T47D (cell line): ENCODE measurements at regions not wholly inside any gene's neighbourhood (a gene's known extent, or its start where the extent isn't known, plus 50 kb on each side); places are given as distances from the start of the nearest gene placed in this dataset.
A peak's percentile ranks its signal among the peaks of the same experiment; 100 is the strongest.

Experiments used
- DNase-seq, 2 experiments: peaks; one replicate each; pipeline versions ENCODE4 v3.0.0 to v3.0.0-alpha.2; 2011 to 2012; ENCODE audit warnings: low read depth in 1 of 2, low spot score in 1 of 2
- JUND ChIP-seq: IDR thresholded peaks from 2 replicates; pipeline ENCODE4 v1.6.1; 2012; ENCODE audit warnings: low read depth
- in situ Hi-C: cut with HindIII; loops from 2 replicates; pipeline ENCODE4 v1.10.0; 2016; ENCODE audit warnings: low sequenced_read_pairs, low pct_unique_long_range_greater_than_20kb

- no peak for TF ChIP-seq JUND
- in situ Hi-C loops, result no loop called here
- DNase-seq, result no peak
Measured at GRCh38 chr12:124179936-124180607, 114.8 kb upstream of the RFLNA start.

DNA sequence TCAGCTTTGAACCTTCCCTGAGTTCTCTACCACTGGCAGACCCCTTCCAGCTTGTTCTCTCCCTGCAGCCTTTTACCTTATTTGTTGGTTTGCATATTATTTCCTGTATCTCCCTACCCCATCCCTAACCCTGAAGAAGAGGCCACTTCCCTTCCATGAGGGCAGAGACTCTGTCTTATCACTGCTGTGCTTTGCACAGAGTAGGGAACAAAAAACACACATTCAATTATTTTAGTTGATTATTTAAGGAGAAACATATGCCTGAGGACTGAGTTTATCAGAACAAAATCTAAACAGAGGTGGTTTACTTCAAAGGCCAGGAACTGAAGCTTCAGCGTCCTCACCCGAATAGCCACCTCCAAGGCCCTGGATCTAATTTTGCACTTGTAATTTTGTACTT is 111.7 kb upstream of the RFLNA start:
- no peak for DNase-seq
- in situ Hi-C loops, result no loop called here
- no peak for TF ChIP-seq JUND

- no peak for TF ChIP-seq JUND
- in situ Hi-C loops, result no loop called here
- DNase-seq, result no peak
Measured at GRCh38 chr12:124184456-124184855, 110.4 kb upstream of the RFLNA start.

- DNase-seq, result no peak
- in situ Hi-C loops, result no loop called here
- no peak for TF ChIP-seq JUND
Measured at GRCh38 chr12:124185971-124186686, 108.8 kb upstream of the RFLNA start.

DNA sequence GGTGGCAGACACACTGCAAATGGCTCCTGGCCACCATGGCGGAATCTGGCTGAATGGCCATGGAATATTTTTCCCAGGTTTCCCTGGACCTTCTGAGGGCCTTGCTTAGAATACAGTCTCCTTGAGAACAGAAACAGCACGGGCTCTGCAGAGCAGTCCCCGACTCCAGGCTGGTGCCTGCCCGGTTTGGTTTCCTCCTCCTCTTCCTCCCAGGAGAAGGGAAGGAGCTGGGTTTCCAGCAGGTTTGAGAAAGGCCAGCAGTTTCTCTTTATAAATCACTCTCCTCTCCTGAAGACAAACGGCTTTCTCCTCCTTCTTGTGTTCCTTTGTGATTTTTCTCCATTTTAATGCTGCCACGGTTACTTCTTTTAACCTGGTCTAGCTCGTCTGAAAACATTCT is 106.8 kb upstream of the RFLNA start:
- DNase-seq, result no peak
- in situ Hi-C loops, result no loop called here
- TF ChIP-seq JUND, result no peak

DNA sequence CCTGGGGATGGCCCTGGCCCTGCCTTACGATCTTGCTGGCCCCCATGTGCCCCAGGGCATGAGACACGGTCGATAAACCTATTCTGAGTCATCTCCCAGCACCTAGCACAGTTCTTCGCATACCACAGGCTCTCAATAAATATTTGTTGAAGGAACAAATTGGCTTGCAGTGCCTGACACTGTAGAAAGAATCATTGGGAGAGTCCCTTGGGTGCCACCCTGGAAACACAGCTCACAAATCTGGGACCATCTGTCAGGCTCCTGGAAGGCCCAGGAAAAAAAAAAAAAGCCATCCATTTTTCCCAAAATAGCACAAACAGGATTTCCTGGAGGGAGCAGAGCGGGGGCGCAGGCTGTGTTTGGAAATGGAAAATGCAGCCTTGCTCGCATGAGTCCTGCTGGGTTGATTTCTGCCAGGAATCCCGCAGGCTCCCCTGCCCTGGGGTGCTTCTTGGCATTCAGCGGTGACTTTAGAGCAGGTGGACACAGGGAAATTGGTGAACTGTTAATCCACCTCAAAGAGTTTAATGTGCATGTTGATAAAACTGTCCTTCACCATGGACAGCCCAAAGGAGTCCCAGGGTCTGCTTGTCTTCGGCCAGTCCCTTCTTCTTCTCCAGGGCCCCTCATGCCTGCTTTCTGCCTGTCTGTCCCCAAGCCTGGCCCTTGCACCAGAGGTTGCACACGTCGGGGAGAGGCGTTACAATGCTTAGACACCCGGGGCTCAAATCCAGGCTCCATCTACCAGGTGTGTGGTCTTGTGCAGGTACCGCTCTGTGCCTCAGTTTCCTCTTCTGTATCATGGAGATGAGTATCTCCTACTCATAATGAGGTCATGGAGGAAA is 106.1 kb upstream of the RFLNA start:
- in situ Hi-C loops, result no loop called here
- peak; percentile 53 for TF ChIP-seq JUND
- peak; percentile 13 to 82 for DNase-seq

DNA sequence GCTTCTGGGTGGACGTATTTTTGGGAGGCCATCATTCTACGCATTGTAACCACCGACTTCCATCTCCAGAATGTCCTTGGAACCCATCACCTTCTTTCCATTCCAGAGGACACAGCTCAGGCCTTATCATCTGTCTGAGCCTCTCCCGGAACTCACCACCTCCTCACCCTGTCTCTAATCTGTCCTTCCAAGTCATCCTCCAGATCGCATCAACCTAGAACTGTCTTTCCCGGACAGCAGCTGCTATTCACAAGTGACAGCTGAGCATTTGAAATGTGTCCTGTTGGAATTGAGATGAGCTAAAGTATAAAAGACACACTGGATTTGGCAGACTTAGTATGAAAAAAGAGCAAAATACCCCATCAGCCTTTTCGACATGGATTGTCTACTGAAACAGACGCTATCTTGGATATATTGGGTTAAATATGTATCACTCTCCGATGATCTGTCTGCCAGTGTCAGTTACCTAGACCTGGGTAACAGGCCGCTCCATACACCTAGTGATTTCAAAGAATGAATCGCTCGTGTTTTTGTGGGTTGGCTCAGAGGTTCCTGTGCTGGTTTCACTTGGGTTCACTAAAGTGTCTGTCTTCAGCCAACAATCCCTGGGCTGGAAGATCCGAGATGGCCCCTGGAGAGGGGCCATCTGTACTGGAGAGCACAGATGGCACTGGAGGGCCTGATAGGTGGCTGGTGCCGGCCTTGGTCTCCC is 104.4 kb upstream of the RFLNA start:
- in situ Hi-C loops, result no loop called here
- DNase-seq, result no peak
- no peak for TF ChIP-seq JUND

- in situ Hi-C loops, result no loop called here
- TF ChIP-seq JUND, result no peak
- DNase-seq, result peak in 1 of 2 experiments; percentile 83
Measured at GRCh38 chr12:124191024-124191359, 103.9 kb upstream of the RFLNA start.

DNA sequence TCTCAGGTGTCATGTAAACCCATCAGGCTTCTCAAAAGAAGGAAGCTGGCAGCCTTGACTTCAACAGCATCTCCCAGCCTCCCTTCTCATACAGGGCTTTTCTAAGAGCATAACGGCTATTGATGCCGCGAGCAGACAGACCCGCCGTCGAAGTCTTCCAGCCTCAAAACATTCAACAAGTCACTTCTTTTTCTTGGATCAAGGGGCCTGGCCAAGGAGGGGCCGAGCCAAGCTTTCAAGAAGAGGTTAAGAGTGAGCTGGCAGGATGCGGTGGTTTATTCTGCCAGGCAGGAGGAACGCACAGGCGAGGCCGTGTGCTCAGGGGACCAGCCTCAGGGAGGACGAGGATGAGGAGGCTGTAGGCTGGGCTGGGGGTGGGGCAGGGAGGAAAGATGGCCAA is 102.9 kb upstream of the RFLNA start:
- no peak for DNase-seq
- no peak for TF ChIP-seq JUND
- in situ Hi-C loops, result no loop called here

DNA sequence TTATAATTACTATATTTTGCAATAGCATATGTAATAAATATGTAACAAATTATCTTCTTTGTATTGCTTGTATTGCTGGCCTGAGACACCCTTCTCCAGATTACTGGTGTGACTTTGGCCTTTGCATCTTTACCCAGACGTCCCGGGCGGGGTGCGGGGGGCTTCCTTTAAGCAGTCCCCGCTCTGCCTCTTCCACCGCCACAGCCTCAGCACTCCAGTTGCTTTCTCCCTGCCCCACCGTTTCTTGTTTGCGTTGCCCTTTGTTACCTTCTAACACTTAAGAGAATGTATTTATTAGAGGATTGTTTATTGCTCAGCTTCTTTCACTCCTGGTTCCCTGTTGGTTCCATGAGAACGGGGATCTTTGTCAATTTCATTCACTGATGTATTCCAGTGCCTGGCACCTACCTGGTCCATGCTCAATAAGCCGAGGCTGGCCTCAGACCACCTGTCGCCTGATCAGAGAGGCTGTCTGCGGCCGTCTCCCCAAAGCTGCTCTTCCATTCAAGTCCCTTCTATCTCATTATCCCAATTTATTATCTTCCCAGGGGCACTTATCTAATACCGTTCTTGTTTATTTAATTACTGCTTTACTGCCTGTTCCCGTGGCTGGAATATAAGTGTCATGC is 100.5 kb upstream of the RFLNA start:
- in situ Hi-C loops, result no loop called here
- no peak for DNase-seq

GRCh38 chr12:124194893-124195566 is 99.9 kb upstream of the RFLNA start:
- in situ Hi-C loops, result no loop called here
- no peak for TF ChIP-seq JUND
- no peak for DNase-seq

More for the DNA sequence above, 100.5 kb upstream of the RFLNA start:
- no peak for TF ChIP-seq JUND

GRCh38 chr12:124195567-124195942 is 99.3 kb upstream of the RFLNA start:
- no peak for TF ChIP-seq JUND
- in situ Hi-C loops, result no loop called here
- no peak for DNase-seq
